Urothelium cell line (cell line): ENCODE measurements at regions not wholly inside any gene's neighbourhood (a gene's known extent, or its start where the extent isn't known, plus 50 kb on each side); places are given as distances from the start of the nearest gene placed in this dataset.

Experiments used
- DNase-seq: peaks from one replicate; pipeline ENCODE4 v3.0.0; 2011; ENCODE audit warnings: low spot score, mixed read lengths
- FAIRE-seq: peaks from 2 replicates; lab custom pipeline; 2011; peaks lifted over from hg19 to GRCh38; lab: Jason Lieb, UNC

DNA sequence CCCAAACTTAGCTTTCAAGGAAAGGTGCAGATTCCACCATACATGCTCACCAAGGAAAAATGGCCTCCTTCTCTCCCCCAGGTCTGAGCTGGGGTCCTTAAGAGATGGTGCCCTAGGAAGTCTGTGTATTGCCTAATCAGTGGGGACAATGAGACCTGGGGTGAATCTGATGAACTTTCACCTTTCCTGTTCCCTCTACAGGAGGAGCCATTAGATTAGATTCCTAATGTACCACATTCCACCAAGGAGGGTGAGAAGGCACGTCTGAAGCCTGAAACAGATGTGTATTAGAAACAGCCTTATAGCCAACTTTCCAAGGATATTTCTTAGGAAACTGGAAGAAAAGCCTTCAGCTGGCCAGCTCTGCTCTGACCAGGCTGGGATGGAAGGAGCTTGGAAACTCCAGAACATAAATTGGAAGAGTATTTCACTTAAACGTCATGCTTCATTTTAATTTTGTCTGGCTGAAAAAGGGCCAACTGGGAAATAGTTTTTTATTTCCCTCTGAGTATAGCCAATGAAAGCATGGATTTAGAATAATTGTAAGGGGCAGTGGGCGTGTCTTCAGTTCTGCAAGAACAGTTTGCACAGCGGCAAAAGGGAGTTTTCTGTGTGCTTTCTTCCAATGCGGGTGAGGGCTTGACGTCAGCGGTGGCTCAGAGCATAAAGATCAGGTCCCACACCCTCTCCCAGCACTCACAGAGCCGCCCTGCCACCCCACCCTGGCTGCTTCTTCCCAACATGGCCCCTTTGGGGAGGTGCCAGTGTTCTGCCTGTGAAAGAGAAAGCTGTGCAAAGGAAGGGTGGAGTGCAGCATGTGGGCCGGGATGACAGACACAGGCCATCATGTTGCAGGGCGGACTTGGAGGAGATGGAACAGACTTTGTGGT is 210.9 kb downstream of the ESM1 start:
- FAIRE-seq (no peak), DNase-seq (no peak)

DNA sequence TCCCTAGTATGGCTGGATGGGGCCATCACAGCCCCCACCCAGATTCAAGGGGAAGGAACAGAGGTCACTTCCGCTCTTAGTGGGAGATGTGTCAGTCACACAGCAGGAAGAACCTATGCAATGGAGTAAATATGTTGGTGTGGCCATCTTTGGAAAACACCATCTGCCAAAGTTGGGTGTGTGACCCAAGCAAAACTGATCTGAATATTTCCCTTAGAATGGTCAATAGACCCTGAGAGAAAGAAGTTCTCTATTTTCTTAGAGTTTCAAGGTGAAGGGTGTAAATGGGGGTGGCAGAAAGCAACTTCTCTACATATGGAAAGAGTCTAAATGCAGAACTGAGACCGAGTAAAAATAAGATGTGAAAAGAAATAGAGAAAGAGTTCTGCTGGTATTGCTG is 212.7 kb downstream of the ESM1 start:
- no peak for FAIRE-seq
- no peak for DNase-seq

DNA sequence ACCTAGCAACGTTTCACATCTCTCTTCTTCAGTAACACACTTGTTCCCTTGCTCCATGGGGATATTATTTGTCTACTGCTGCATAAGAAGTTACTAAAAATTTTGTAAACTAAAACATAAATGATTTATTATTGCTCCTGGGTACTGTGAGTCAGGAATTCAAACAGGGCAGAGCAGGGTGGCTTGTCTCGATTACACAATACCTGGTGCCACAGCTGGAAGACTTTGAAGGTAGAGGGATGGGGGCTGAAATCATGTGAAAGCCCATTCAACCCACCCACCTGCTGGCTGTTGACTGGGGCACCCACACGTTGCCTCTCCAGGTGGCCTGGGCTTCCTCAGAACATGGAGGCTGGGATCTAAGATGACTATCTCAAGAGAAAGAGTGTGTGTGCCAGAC is 213.2 kb downstream of the ESM1 start:
- FAIRE-seq: no peak
- no peak for DNase-seq

DNA sequence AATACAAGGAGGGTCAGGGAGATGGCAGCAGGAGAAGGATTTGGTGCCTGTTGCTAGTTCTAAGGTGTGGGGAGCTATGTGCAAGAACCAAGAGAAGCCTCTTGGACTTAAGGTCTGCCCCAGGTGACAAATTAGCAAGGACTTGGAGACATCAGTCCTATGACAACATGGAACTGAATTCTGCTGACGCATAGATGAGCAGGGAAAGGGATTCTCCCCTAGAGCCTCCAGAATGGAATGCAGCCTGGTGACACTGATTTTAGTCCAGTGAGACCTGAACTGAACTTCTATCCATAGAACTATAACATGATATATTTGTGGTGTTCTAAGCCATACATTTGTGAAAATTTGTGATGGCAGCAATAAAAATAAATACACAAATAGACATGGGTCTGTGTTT is 215.6 kb downstream of the ESM1 start:
- FAIRE-seq: no peak
- no peak for DNase-seq

DNA sequence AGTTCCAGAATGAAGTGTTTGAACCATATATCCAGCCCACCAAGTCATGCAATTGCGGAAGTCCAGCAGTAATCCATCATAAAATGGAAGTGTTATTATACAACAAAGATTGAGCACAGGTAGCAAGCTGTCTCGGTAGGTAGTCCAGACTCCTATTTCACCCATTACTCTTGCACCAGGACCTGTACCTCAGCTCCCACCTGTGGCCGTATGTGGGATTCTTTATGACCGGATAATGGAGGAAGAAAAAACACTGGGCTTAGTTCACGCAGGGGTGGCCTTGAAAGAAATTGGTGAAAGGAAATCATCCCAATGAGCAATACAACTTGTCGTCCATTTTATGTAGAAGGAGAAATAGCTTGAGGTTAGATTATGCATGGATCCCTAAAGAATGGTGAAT is 216.3 kb downstream of the ESM1 start:
- DNase-seq: no peak
- FAIRE-seq: no peak

DNA sequence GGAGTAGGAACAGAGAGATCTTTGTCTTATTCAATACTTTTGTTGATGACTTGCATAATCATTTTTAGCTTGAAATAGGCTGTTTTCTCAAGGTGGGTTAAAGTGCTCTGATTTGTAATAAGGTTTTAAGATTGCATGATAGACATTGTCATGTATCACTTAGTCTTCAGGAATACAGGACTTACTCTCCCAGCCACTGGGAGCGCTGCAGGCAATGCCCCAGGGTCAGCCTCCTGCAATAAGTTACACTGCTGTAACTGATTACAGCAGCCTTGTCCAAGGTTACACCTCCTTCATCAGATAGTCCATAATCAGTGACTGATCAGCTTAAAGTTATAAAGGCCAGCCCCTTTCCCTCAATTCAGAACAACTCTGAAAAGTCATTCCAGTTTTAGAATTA is 218.6 kb downstream of the ESM1 start:
- FAIRE-seq (no peak), DNase-seq (no peak)

DNA sequence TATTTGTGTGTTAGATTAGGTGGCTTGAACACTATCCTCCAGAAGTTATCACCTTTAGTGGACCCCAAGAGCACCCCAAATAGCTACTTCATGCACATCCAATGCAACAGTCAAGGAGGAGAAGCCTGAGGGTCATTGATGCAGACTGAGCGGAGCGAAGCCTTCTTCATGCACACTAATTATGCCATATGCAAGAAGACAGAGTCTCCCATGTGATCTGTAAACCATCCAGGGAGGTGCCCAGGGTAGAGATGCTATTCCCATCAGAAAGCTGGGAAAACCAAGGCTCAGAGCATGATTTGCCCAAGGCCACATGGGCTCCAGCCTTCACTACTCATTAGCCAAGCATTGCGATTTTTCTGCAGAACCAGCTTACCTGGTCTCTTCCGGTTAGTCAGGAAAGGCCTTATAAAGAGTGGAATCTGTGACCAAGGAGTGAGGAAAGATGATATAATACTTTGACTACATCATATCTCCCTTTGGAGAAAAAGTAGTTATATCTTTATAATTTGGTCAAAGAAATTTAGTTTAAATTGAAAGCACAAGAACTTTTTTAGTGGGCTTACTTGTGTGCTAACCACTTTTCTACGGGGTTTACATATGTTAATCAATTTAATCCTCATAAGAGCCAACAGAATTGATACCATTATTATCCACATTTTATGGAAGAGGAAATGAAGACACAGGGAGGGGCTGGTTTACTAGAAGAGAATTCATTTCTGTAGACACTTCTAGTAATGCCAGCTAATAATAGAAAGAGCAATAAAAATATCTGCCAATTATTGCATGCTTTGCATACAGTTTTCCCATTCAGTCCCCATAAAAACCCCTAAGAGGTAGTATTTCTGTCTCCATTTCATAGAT is 220.0 kb downstream of the ESM1 start:
- no peak for FAIRE-seq
- no peak for DNase-seq

DNA sequence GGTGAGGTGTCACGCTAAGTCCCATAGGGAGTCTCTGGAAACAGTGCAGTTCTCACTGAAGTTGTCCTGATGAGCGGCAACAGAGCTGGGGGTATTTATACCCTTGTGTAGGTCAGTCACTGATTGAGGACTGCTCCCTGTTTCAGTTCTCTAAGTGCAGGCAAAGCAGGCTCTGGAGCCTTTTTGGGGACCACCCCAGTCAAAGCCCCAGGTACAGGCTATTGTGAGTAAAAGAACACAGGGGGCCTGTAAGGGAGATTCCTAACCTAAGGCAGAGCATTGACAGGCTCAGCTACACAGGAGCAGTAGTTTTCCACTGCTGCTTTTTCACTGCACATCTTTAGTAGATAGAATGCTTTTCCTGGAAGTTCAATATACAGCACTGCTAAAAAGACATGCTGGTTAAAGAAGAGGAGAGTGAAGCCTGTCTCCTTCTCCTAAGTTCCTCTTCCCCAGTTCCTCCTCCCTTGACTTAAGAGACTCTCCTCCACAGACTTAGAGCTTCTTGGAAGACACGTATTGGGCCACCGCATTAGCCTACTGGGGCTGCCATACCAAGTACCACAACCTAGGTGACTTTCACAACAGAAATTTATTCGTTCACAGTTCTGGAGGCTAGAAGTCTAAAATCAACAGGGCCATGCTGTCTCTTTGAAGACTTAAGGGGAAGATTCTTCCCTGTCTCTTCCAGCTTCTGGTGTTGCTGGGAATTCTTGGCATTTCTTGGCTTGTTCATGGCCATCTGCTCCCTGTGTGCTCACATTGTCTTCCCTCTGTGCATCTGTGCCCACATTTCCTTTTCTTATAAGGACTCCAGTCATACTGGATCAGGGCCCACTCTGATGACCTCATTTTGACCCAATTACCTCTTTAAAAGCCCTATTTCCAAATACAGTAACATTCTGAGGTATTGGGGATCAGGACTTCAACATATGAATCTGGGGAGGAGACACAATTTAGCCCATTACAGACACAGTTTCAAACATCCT is 221.0 kb downstream of the ESM1 start:
- DNase-seq (no peak), FAIRE-seq (no peak)

DNA sequence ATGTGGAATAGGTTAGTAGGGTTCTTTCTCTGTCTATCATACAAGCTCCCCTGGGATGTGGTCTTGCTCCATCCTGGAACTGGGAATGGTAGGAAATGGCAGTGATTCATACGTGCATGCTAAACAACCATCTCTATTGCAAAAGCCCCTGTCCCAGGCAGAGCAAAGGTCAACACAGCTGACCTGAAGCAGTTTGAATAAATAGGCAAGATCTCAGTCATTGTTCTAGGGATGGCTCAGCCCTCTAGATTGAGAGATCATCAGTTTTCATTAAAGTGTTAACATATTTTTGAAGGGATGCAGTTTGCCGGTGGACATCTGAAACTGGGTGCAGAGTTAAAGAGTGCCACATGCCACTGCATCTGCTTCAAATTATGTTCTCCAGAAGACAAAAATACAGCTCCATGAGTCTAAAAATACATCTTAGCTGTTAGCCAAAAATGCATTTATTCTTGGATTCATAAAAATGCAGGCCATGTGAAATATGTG is 224.1 kb downstream of the ESM1 start:
- DNase-seq (no peak), FAIRE-seq (no peak)

DNA sequence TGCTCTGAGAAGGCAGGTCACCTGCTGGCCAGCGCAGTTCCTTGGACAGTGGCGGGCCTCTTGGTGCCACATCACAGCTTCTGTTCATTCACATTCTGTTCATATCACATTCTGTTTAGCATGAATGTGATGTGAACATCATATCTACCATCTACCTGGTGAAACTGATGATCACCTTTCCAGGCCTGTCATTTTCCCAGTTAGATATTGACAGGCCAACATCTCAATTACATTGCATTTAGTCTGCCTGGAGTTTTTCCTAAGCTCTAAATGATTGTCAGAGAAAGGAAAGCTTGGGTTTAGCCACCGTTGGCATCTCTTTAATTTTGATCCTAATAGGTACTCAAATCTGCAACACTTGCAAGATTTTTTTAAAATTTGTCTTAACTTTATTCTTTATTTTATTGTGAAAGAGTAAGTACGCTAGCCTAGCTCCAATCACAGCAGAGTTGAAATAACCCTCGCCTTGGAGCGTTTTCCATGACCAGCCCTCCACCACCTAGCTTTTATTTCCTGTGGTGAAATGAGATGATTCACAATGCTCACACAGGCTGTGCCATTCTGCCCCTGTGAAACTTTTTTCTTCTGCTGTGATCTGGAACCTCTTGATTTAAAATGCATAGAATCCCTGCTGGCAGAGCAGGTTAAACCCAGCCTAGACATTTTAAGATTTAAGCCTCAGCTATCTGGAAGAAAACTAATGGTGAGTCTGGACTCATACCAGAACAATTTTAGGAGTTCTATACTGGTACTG is 225.0 kb downstream of the ESM1 start:
- DNase-seq: no peak
- no peak for FAIRE-seq

DNA sequence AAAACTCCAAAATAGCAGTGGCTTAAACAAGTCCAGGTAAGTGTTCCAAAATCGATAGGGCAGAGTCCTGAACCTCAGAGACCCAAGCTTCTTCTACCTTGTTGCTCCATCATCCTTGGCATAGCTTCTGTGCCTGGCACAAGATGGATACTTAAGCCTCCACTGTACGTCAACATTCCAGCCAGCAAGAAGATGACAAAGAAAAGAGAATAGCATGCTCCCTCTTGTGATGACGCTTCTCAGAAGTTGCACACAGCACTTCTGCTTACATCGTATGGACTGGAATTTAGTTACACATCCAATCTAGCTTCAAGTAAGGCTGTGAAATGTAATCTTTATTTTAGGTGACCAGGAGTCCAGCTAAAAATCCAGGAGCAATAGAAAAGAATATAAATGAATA is 227.4 kb downstream of the ESM1 start:
- FAIRE-seq (no peak), DNase-seq (no peak)

DNA sequence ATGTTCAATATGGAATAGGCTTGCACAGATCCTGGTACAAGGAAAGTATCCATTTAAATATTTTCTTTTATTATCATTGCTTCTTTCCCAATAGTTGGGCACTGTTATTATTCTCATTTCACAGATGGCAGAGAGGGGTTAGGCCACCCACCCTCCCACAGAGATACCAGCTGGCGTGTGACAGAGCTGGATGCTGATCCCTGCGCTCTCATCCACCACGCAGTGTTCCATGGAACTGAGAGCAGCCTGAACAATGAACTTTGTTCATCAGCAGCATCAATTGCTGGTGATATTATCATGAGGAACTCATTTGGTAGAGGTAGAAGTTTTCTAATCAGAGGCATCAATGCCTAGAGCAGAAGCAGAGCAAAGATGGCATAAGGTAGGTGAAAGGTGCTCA is 227.9 kb downstream of the ESM1 start:
- DNase-seq (no peak), FAIRE-seq (peak; percentile 83)

DNA sequence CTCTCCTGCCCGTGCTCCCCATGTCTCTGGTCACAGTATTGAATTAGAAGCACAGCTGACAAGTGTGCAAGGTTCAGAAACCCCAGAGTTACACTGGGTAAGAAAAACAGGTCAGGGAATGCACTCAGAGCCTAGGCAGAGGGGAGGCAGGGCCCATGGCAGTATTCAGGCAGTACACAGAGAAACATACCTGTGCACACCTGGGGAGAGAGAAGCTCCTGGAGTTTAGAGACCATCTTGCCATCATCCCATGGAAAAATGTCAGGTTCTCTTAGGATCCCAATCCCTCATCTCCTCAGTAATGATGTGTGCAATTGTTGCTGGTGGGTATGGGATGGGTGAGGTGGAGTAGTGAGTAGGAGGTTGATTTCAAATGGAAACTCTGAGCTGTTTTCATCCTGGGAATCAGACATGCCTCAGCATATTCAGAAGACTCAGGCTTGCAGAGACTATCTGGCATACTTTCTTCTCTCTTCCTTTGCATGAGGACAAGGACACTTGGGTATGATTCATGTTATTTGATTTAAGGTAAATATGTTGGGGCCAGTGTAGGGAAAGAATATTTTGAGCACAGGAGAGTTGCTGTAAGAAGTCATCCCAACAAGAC is 228.5 kb downstream of the ESM1 start:
- DNase-seq: no peak
- no peak for FAIRE-seq

DNA sequence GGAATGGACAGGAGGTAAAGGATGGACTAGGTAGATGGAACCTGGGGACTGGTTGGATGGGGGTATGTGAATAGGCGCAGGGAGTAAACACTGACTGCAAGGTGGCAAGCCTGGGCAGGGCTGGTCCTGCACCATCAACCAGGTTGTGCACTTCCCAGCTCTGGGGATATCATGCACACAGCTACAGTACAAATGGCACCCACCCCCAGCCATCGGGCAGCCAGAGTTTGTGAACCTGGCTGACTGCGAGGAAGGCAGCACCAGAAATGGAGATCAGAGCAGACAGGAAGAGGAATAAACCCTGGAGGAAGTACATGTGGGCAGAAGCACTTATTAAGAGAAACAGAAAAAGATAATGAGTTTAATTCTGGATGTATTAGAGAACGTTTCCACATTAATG is 229.1 kb downstream of the ESM1 start:
- DNase-seq: no peak

DNA sequence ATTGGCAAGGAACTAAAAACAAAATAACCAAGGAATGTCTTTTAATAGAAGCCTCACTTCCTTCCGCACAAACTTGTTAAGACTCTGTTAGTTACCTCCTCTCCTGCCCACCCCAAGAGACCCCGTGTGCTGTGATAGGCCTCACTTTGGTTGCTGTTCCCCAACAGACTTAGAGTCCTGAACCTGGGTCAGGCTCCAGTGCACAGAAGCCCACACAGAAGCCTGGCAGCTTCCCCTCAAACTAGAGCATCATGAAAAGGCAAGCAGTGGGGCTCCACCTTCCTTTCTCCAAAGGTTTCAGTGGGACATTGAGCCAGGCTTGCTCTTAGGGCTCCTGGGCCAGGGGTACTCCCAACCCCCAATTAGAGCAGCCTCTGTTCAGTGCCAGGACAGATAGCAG is 230.5 kb downstream of the ESM1 start:
- FAIRE-seq (no peak), DNase-seq (no peak)

More for the DNA sequence above, 229.1 kb downstream of the ESM1 start:
- no peak for FAIRE-seq

DNA sequence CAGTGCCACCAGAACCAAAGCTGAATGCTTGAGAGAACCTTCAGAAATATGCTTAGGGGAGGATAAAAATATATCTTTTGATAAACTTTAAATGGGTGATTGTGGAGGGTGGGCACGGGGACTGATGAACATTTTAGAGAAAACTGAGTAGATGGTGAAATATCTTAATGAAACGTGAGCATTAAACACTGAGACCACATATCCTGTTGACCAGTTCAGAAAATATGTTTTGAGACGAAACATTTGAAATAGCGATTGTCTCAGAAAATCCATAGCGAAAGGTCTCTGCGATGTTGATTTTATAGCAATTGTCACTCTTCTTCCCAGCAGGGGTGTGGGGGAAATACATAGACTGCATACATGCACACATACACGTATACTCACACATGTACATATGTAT is 231.0 kb downstream of the ESM1 start:
- FAIRE-seq: no peak
- no peak for DNase-seq

DNA sequence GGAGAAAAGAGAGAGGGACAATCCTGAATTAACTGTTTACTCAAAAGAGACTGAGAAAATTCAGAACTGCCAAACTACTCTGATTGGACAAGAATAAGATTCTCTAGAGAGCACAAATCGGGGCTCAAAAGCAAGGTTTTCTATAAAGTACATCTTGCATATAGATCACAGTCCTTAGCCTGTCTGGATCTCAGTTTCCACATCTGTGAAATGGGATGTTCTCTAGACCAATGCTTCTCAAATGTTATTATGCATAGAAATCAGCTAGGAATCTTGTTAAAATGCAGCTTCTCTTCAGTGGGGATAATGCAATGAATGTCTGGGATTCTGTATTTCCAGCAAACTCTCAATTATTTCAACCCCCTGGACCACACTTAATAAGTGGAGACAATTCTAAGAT is 231.6 kb downstream of the ESM1 start:
- DNase-seq: no peak
- FAIRE-seq: no peak

DNA sequence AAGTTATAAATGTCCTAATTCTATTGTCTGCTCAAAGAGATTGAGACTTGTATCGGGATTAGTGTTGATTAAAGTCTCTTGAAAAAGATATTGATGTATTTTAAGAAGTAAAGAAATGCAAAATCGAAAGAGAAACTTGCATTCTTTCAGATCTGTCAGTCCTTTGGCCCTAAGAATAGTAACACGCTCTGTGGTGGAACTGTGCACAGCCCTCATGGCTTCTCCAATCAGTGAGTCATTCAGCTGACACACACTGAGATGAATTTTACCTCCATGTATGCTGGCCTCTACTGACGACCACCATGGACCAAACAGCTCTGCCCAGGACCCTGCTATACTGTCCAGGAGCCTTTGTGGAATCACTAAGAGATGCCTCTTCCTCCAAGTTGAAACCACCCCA is 232.4 kb downstream of the ESM1 start:
- FAIRE-seq: no peak

DNA sequence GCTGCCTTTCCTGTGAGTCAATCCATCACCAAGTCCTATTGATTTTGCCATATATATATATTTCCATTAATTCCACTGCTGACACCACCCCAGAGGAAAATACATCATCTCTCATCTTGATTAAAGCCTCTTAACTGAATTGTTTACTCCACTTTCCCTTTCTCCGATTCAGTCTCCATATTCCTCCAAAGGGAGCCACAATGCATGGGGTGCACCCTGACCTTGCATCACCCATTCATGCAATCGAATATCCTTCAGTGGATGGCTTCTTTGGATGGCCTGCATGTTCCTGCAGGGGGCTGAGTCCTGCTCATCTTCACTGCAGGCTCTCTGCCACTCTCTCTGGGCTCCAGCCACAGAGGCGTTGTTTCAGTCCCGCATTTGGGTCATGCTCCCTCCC is 231.0 kb downstream of the SNX18 start:
- FAIRE-seq (no peak), DNase-seq (no peak)

More for the DNA sequence above, 232.4 kb downstream of the ESM1 start:
- no peak for DNase-seq
